HG02970 (cell line): ENCODE measurements at regions not wholly inside any gene's neighbourhood (a gene's known extent, or its start where the extent isn't known, plus 50 kb on each side); places are given as distances from the start of the nearest gene placed in this dataset.

Experiments
- ATAC-seq: cut with Tn5 transposase; IDR thresholded peaks from one replicate; pipeline ENCODE4 v1.9.1; 2021; ENCODE audit warnings: mild to moderate bottlenecking, moderate library complexity, moderate number of reproducible peaks; ENCODE audit not compliant: unreplicated experiment, low FRiP score

DNA sequence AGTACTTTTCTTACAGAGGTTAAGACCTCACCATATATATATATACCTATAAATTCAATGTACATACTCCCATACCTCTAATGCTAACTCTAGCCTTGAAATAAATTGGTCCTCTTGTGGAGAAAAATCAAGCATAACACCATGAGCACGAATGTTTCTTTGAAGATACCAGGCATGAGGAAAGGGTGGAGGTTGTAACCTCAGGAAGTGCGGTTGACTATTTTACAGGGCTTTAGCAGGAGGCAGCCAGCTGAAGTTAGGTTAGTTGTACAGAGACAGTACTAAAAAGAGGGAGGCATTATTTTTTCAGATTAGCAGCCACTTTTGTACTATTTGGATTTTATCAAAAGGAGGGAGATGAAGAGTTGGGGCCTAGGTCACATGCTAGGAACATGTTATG lies 767.0 kb downstream of the OTOL1 start:
- no peak for ATAC-seq

DNA sequence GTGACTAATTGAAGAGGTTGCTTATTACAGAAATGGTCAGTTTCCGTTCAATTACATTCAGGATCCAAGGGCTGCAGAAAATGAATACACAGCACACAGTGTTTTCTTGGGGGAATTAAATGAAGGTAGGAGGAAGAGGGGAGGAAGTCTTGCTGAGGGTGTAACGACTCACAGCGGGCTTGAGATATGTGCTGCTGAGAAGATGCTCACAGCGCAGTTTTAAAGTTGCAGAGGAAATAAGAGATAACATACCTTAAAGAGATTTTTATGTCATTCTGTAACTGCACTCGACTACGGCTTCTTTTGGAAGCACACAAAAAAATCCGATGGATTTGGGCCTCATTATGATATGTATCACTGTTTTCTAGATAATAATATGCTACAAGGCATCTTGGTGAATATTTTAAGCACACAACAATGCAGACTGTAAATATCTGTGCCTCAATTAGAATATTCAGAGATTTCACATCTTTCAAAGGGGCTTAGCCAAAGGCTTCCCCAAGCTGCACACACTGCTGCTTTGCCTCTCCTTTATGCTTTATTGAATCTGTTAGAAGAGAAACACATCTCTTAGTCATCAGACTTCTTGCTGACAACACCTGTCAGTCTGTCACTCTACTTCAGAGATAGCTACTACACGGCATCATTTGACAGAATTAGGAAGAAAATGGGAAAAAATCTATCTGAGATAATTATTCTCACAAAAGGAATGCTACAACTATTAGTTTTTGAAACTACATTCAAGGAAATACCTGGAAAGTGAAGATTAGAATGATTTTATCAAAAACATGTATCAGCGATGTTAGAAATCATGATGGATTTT lies 773.2 kb downstream of the OTOL1 start:
- ATAC-seq: no peak

DNA sequence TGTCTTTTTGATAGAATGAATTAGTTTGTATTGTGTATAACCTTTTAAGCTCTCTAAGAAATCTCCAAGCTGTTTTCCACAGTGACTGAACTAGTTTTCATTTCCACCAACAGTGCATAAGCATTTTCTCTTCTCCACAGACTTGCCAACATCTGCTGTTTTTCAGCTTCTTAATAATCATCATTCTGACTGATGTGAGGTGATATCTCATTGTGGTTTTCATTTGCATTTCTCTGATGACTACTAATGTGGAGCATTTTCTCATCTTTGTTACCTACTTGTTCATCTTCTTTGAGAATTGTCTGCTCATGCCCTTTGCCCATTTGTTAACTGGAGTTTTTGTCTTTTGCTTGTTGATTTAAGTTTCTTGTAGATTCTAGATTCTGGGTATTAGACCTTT lies 777.5 kb downstream of the OTOL1 start:
- ATAC-seq: no peak

DNA sequence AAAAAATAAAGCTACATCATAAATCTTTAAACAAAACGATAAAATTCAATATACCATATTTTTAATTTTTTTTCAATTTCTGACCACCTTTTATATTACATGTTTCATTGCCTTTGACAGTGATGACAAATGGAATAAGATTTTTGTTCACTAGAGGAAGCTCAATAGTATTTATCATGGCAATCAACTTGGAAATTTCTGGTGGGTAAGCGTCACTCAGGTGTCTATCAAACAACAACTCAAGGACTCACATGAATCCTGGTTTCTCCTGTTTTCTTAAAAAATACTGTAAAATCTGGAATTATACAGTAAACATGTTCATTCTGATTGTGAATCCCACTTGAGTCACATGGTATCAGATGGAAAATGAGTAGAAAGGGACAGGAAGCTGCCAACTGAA lies 782.2 kb downstream of the OTOL1 start:
- no peak for ATAC-seq

DNA sequence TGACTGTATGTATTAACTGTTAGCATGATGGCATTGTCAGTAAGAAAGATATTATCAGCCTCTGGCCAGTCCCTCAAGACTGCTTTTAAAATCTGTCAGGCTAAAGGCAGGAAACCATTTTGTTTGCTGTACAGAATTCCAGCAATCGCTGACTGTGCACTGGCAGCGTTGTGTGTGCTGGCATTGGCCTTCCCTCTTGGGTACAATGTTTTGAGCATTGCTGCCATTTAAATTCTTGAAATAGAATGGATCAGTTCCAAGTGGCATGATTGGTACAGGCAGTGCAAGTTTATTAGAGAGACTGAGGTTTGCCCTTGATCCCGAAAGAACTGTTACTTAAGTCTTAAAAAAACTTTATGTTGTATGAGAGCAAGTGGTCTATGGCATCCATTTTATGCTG lies 788.7 kb downstream of the OTOL1 start:
- no peak for ATAC-seq

DNA sequence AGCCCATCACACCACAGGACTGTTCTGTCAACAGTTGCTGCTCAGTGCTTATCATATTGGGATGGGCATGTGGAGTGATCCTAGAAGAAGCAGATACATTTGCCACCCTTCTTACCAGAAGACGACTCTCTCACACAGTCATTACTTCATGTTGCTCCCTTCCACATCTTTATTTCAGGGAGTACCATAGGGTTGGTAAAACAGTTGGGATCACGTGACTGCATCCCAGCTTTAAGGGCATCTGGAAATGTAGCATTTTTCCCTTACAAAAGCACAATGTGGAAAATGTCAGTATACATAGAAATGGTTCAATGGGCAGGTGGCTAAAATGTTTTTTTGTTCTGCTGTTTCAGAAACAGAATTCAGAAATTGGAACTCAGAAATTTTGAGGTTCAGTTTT lies 791.0 kb downstream of the OTOL1 start:
- ATAC-seq: no peak

DNA sequence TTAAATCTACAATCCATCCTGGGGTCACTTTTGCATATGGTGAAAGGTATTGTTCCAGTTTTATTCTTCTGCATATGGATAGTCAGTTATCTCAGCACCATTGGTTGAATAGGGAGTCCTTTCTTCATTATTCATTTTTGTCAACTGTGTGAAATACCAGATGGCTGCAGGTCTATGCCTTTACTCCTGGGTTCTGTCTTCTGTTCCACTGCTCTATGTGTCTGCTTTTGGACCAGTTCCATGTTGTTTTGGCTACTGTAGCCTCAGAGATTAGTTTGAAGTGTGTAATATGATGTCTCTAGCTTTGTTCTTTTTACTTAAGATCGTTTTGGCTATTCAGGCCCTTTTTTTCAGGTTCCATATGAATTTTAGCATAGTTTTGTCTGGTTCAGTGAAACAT lies 795.8 kb downstream of the OTOL1 start:
- no peak for ATAC-seq

DNA sequence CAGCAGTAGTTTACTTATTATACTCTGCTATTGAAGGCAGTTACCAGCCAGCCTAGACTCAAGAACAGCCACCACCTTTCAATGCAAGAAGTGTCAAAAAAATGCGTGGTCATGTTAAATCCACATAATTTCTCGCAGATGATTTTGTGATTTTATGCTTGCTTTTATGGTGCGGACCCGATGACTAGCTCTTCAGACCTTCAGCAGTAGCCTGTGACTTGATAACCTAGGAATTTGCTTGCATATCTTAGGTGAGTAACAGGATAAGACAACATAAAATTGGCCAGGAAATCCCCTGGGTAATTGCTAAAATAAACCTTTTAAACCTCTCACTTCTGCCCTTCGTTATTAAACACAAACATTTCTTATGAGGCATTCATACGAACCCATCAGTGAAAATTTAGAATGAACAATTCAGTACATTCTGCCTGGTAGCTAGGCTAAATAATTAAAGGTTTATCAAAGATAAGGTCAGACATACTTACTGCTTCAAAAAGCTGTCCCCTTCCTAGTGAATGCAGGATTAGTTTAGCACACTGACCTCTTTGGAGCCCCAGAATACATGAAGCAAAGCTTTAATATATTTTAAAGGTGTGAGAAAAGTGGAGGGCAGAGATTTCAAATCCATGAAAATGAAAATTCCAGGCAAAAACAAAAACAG lies 798.8 kb downstream of the OTOL1 start:
- no peak for ATAC-seq

DNA sequence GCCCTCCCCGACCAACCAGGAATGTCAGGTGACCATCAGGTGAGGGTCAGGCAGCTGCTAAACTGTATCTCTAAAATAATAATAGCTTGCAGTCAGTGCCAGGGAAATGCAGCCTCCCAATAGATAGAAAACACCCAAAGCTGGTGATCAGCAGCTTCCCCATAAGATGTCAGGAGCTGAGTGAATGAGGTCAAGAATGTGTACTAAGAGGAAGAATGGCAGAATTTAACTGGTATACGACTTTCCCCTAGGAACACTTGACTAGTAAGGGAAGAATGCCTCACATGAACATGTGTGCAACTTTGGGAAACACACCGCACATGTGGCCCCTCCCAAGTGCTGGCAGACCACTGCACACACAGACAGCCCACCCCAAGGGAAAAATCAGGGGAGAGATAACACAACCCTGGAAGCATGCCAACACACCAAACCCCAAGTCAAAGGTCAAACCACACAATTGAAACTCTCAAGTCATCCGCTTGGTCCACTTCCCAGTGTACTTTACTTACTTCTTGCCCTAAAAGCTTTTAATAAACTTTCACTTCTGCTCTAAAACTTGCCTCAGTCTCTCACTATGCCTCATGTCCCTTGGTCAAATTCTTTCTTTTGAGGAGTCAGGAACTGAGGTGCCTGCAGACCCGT lies 806.5 kb downstream of the OTOL1 start:
- ATAC-seq: no peak

DNA sequence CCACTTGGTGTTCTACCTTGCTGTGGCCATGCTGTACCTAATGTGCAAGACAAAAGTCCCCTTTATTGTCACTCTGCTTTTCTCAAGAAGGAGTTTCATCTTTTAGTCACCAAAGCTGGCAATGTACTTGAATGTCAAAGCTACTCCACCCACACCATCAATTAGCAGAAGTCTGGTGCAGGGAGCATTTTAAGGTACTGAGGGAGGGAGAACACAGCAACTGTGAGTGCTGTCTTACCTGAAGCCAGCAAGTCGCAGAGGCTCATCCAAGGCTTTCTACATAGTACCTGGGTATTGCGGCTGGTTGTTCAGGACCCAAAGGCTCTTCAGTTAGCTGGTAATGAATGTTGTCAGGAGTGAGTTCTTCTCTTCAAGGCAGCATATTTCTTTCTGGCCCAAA lies 820.4 kb downstream of the OTOL1 start:
- no peak for ATAC-seq

DNA sequence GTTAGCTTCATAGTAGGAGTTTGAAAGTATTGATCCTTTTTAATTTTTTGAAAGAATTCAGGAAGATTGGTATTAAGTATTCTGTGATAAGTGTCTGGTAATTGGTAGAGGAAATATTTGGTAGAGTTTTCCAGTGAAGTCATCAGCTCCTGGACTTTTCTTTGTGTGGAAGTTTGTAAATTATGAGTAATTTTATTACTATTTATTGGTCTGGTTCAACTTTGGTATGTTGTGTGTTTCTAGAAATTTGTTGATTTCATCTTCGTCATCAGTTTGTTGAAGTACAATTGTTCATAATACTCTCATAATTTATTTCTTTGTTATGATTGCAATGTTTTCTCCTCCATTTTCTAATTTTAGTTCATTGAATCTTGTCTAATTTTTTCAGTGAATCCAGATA lies 832.0 kb downstream of the OTOL1 start:
- no peak for ATAC-seq

DNA sequence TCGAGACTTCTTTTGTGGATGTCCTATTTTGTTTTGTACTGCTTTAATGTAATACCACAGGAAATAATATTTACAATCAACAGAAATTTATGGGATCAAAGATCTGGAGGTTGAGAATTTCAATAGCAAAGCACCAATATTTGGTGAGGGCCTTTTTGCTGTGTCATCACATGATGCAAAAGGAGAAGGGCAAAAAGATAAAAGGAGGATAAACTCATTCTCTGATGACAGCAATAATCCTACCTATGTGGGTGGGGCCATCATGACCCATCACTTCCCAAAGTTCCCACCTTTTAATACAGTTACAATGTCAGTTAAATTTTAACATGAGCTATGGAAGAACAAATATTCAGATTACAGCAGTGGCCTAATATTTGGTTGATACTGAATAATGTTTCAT lies 832.9 kb downstream of the OTOL1 start:
- ATAC-seq: no peak

DNA sequence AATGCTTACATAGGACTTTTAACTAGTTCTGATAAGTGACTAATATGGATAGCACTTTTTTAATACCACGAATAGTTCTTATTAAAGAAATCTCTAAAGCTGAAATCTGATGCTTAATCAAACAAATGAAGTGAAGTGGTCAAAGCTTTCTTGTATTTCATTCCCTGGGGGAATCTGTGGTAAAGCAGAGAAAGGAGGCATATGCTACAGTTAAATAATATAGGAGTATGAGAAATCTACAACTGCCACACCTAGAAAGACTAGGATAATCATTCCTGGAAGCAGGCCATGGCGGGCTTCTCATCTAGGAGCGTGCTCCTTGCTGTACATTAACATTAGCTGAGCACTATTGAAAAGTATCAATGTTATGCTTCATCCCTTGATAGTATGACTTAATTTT lies 835.7 kb downstream of the OTOL1 start:
- ATAC-seq: no peak

DNA sequence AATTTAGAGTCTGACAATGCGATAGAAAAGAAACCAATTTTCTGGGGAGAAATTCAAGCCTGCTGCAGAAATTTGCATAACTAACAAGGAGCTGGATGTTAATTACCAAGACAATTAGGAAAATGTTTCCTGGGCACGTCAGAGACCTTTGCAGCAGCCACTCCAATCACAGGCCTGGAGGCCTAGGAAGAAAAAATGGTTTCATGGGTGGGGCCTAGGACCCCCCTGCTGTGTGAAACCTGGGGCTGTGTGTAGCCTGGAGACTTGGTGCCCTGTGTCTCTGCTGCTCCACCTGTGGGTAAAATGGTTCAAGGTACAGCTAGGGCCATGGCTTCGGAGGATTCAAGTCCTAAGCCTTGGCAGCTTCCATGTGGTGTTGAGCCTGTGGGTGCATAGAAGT lies 837.9 kb downstream of the OTOL1 start:
- ATAC-seq: no peak

DNA sequence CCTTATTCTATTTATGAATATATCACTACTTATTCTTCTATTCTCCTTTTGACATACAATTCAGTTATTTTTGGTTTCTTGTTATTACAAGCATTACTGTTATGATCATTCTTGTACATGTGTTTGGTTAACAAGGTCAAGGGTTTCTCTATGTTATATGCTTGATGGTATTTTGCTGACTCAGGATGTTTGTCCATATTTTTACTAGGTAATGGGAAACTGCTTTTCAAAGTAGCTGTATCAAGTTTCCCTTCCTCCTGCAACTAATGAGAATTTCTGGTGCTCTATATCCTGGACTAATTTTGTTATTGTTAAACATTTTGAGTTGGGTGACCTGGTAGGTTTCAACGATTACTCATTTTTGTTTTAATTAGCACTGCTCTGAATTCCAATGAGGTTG lies 841.0 kb downstream of the OTOL1 start:
- ATAC-seq: no peak

DNA sequence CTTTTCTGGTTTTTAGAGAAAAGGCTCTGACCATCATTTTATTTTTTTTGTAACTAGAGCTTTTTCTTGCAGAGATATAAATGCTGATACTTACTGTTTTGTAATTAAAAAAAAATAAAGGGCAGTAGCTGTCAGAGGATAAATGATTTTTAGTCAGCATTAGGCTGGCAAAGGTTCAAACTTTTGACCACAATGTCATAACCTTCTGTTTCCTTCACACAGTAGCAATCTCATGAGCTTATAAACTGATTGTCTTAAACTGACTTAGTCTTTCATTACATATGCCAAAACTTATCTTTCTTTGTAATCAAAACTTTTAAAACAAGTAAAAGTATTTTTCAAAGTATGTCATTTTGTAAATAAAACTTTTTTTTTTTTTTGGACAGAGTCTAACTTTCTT lies 841.9 kb downstream of the OTOL1 start:
- no peak for ATAC-seq

DNA sequence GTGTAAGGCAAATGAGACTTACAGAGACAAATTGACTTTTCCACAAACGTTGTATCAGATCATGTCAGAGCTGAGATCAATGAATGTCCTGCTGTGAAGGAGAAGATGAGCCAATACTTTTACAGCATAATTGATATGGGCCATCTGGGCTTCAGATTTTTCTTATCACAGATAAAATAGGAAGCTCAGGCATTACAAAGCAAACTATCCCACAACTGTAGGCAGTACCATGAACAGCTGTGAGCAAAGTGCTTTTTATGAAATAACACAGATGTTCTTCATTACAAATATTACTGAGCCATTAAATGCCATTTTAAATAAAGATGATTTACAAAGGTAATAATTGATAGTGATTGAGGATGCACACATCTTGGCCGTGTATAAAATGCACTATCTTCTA lies 852.3 kb downstream of the OTOL1 start:
- no peak for ATAC-seq

DNA sequence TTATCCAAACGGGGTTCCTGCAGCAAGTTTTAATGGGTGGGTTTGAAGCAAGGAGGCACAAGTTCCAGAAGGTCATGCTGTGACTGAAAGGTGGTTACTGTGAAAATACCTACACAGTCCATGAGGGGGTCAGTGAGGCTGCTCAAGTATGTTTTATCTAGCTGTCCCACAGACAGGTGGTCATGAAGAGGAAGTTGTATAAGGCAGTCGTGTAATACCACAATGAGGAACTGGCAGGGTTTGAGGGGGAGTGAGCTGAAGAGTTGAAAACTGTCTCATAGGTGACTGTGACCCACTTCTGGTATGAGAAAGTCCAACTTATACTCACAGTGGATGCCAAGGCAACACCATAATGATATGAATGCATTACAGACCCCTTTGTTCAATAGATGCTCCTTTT lies 856.8 kb downstream of the OTOL1 start:
- no peak for ATAC-seq

DNA sequence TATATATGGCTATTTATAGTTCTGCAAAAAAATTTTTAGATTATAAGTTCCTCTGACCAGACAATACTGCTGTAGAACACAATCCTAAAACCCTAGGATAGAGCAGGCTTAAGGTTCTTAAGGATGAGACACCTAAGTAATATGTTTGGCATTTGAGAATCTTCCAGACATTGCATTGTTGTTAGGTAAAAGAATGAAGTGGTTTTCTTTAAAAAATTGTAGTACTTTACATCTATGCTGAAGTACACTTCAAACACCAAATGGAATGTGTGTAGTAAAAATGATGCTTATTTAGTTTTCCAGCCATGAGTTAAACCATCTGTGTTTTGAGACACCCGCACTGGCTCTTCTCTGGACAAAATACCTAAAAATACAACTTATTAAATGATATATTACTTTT lies 857.7 kb downstream of the OTOL1 start:
- ATAC-seq: no peak

DNA sequence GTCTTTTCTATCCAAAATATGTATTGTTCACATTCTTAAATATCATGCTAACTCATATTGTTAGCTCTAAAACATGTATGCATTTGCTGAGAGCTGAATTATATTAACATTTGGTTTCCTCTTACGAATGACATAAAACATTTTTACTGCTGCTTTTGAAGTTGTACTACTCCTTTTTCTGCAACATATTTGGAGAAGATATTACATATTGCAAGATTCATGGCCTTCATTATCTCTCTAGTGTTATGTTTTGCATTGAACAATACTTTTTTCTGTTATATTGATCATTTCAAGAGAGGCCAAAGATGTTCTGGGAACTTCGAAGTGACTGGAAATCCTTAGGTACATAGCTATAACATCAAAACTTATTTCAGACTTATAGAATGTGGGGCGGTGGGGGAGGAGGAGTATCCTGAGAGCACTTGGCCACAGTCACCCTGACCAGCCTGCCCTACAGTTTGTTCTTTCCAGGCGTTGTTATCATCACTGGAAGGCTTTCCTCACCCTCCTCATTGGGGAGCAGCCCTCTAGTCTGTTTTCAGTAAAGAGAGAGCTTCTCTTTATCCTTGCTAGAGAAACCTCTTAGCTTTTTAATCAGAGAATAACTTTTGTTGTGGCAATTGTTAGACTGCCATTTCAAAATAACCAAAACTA lies 868.6 kb downstream of the OTOL1 start:
- ATAC-seq: no peak

DNA sequence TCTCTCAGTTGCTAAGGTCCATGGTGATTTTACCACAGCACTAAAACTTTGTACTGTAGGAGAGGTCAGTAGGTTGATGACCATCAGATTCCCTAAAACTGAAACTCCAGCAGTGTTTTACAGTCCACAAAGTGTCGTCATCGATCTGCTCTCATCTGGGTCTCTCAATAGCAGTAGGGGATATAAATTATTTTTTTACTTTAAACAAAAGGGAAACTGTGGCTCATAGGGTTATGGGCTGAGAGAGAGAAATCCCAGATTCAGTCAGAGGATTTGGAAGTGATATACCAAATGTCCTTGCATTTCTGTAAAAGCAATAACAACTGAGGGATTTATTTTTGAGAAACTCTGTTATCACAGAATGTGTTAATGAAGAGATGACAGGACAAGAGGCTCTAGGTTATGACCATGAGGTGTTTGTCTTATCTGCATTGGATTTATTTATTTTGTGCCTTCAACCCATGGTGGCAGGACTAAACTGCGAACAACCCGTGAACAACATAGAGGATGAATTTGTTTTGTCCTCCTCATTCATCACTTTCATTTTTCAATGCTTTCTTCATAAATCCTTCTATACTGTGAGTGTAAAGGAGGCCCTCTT lies 869.7 kb downstream of the OTOL1 start:
- no peak for ATAC-seq
